VCaP (cell line): ENCODE measurements at regions not wholly inside any gene's neighbourhood (a gene's known extent, or its start where the extent isn't known, plus 50 kb on each side); places are given as distances from the start of the nearest gene placed in this dataset.
"Not testable (repeated sequence)": the region's sequence is repeated elsewhere in the genome, so short reads cannot be mapped to it uniquely, and the experiment has no call there.

ENCODE experiments used
- H3K27ac ChIP-seq: fragments of 450-650 bp; 2 replicates; pipeline ENCODE4 v1.5.1; 2017
- TF ChIP-seq, protein P1 (sequence below): fragments of 450-650 bp; conservative IDR thresholded peaks from 2 replicates; pipeline ENCODE4 v1.5.1; 2017; ENCODE audit warnings: mild to moderate bottlenecking, moderate library complexity

- TF ChIP-seq, protein P1, sequence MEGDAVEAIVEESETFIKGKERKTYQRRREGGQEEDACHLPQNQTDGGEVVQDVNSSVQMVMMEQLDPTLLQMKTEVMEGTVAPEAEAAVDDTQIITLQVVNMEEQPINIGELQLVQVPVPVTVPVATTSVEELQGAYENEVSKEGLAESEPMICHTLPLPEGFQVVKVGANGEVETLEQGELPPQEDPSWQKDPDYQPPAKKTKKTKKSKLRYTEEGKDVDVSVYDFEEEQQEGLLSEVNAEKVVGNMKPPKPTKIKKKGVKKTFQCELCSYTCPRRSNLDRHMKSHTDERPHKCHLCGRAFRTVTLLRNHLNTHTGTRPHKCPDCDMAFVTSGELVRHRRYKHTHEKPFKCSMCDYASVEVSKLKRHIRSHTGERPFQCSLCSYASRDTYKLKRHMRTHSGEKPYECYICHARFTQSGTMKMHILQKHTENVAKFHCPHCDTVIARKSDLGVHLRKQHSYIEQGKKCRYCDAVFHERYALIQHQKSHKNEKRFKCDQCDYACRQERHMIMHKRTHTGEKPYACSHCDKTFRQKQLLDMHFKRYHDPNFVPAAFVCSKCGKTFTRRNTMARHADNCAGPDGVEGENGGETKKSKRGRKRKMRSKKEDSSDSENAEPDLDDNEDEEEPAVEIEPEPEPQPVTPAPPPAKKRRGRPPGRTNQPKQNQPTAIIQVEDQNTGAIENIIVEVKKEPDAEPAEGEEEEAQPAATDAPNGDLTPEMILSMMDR, result no peak
- no peak overlapping the region for H3K27ac ChIP-seq
Measured at GRCh38 chr10:60532696-60533468, 143.2 kb upstream of the ANK3 start.

GRCh38 chr10:60531006-60531405 is 141.3 kb upstream of the ANK3 start:
- H3K27ac ChIP-seq, result no peak overlapping the region
- TF ChIP-seq, protein P1, result no peak

GRCh38 chr10:60527676-60528075 is 138.0 kb upstream of the ANK3 start:
- TF ChIP-seq, protein P1, result no peak
- H3K27ac ChIP-seq, result no peak overlapping the region

DNA sequence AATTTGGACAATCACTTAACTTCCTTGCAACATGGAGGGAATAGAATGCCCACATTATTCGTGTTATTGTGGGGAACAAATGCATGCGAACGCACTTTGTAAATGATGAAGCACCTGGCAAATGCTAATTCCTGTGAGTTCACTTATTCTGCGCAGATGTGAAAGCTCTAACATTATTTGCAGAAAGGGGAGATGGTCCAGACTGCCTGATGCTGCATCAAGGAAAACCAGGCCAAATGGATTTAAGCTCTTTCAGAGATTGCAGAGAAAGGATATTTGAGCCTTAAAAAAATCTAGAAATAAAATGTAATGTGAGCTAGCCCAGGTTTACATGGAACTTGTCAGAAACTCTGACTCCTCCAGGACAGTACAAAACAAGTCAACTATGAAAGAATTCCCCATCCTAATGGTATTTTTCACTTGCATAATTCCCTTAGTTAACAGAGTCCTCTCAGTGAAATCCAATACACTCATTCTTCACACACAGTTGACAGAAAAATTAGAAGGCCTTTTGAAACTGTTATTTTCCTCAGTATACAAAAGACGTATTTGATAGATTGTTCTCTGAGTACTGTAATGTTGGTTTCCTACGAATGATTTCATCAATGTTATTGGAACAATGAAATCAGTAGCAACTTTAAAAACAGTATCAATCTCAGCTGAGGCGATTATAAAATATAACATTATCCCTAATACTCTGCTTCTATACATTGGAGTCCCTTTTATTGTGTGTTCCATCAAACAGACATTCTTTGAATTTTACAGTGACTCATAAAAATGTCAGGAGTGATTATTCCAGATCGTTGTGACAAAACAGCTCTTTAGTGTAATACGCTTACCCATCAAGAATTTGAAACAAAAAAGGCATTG is 136.3 kb upstream of the ANK3 start:
- TF ChIP-seq, protein P1, result no peak
- H3K27ac ChIP-seq, result no peak overlapping the region

DNA sequence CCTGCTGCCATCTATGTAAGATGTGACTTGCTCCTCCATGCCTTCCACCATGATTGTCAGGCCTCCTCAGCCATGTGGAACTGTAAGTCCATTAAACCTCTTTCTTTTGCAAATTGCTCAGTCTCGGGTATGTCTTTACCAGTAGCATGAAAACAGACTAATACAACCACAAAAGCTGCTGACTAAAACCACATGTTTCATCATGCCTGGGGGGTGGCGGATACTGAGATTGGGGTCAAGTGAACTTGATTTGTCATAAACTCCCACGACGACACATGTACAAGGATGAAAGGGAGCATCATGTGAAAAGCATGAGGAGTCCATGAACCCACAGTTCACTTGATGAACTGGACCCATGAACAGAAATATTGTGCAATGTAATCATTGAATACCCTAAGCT is 134.9 kb upstream of the ANK3 start:
- TF ChIP-seq, protein P1, result no peak

DNA sequence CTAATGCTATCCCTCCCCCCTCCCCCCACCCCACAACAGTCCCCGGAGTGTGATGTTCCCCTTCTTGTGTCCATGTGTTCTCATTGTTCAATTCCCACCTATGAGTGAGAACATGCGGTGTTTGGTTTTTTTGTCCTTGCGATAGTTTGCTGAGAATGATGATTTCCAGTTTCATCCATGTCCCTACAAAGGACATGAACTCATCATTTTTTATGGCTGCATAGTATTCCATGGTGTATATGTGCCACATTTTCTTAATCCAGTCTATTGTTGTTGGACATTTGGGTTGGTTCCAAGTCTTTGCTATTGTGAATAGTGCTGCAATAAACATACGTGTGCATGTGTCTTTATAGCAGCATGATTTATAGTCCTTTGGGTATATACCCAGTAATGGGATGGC is 133.7 kb upstream of the ANK3 start:
- H3K27ac ChIP-seq, result not testable (repeated sequence)

More for the DNA sequence above, 134.9 kb upstream of the ANK3 start:
- no peak overlapping the region for H3K27ac ChIP-seq

DNA sequence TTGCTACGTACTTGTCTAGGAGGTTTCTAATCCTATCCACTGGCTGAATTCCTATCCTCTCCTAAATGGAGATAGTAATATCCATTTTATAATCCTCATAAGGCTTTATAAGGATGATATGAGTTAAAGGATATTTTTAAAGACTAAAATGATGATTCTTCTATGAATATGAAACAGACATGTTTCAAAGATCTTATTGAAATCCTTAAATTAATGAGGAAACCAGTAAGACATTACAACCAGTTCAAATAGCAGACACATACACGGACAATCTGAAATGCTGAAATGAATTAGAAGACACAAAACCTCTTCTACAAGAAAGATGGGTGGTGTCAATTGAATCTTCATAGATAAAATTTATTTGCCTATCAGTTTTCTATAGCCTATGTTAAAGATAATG is 132.9 kb upstream of the ANK3 start:
- TF ChIP-seq, protein P1, result no peak
- no peak overlapping the region for H3K27ac ChIP-seq
